Naive thymus-derived CD8-positive, alpha-beta T cell (primary cell): ENCODE measurements at regions not wholly inside any gene's neighbourhood (a gene's known extent, or its start where the extent isn't known, plus 50 kb on each side); places are given as distances from the start of the nearest gene placed in this dataset.

Experiments
- ATAC-seq, 2 donors: fragments of 150-1000 bp; cut with Tn5 transposase in 1 of 2; sonication (Bioruptor Pico), chemical (Tn5 transposase) in 1 of 2; 1 replicate in 1 of 2; 2 replicates in 1 of 2; pipeline ENCODE4 v1.10.0; 2021; ENCODE audit warnings: mild to moderate bottlenecking in 2 of 2, moderate library complexity in 2 of 2
- POLR2A ChIA-PET: fragments of 350-600 bp; sonication (Branson Sonifier 250); formaldehyde crosslinking; loops from one replicate; lab custom pipeline; 2021; ENCODE audit warnings: antibody characterized with exemption; lab: Charles Lee
- DNase-seq, 10 donors: peaks; one replicate each; pipeline versions ENCODE4 v3.0.0 to v3.0.0-alpha.2; 2020 to 2022
- H3K27ac Mint-ChIP-seq, 10 donors: one replicate each; pipeline ENCODE4 v1.8.0; 2020 to 2022; ENCODE audit warnings: mild to moderate bottlenecking in 10 of 10, mixed read lengths in 10 of 10, moderate library complexity in 4 of 10, inconsistent platforms in 1 of 10
- H3K27me3 Mint-ChIP-seq, 5 donors: one replicate each; pipeline ENCODE4 v1.8.0; 2021 to 2022; ENCODE audit warnings: mixed read lengths in 5 of 5
- H3K36me3 Mint-ChIP-seq, 3 donors: one replicate each; pipeline ENCODE4 v1.8.0; 2020 to 2022; ENCODE audit warnings: mixed read lengths in 3 of 3, mild to moderate bottlenecking in 2 of 3, inconsistent platforms in 1 of 3
- H3K4me1 Mint-ChIP-seq, 4 donors: one replicate each; pipeline ENCODE4 v1.8.0; 2021 to 2022; ENCODE audit warnings: mixed read lengths in 4 of 4
- H3K4me3 Mint-ChIP-seq, 10 donors: one replicate each; pipeline ENCODE4 v1.8.0; 2020 to 2022; ENCODE audit warnings: mild to moderate bottlenecking in 10 of 10, mixed read lengths in 10 of 10, moderate library complexity in 6 of 10, inconsistent platforms in 1 of 10
- H3K9me3 Mint-ChIP-seq, 9 donors: one replicate each; pipeline ENCODE4 v1.8.0; 2020 to 2022; ENCODE audit warnings: mixed read lengths in 9 of 9, mild to moderate bottlenecking in 3 of 9, inconsistent platforms in 1 of 9, moderate library complexity in 1 of 9

- POLR2A ChIA-PET, result no interaction called here
- ATAC-seq, result no peak
These were observed 99.2 kb downstream of the IRX1 start for GRCh38 chr5:3694819-3695218.

GRCh38 chr5:3695818-3696217, 100.2 kb downstream of the IRX1 start:
- DNase-seq (no peak), ATAC-seq (no peak)
- Mint-ChIP-seq H3K9me3 (peaks cover 0 to 19% (median 0%) of the 10 kb centered on the region in 9 donors), H3K27ac (no peak overlapping the region), H3K4me3 (no peak overlapping the region), H3K4me1 (no peaks in the 10 kb centered on the region), H3K36me3 (peaks cover 0 to 1% (median 0%) of the 10 kb centered on the region in 3 donors), H3K27me3 (peaks cover 0 to 4% (median 0%) of the 10 kb centered on the region in 5 donors)
- POLR2A ChIA-PET, result no interaction called here

More at GRCh38 chr5:3694819-3695218, 99.2 kb downstream of the IRX1 start:
- DNase-seq, result no peak
- no peaks in the 10 kb centered on the region for H3K4me1 Mint-ChIP-seq
- peaks cover 0 to 8% (median 0%) of the 10 kb centered on the region in 5 donors for H3K27me3 Mint-ChIP-seq
- H3K36me3 Mint-ChIP-seq, result peaks cover 0 to 1% (median 0%) of the 10 kb centered on the region in 3 donors
- H3K4me3 Mint-ChIP-seq, result no peak overlapping the region
- peak overlapping the region in 1 of 10 donors; percentile 40 for H3K27ac Mint-ChIP-seq
- H3K9me3 Mint-ChIP-seq, result peaks cover 0 to 9% (median 0%) of the 10 kb centered on the region in 9 donors

- DNase-seq (no peak), ATAC-seq (no peak)
- POLR2A ChIA-PET, result no interaction called here
- Mint-ChIP-seq H3K36me3 (peaks cover 0 to under 1% (median 0%) of the 10 kb centered on the region in 3 donors), H3K27me3 (no peaks in the 10 kb centered on the region), H3K4me1 (peaks cover 0 to 4% (median 0%) of the 10 kb centered on the region in 4 donors), H3K27ac (no peak overlapping the region), H3K4me3 (no peak overlapping the region), H3K9me3 (peaks cover 0 to 27% (median 0%) of the 10 kb centered on the region in 9 donors)
These were observed 102.8 kb downstream of the IRX1 start for GRCh38 chr5:3698412-3698811.

- H3K27me3 Mint-ChIP-seq, result no peaks in the 10 kb centered on the region
- no peaks in the 10 kb centered on the region for H3K36me3 Mint-ChIP-seq
- H3K4me3 Mint-ChIP-seq, result no peak overlapping the region
- POLR2A ChIA-PET, result no interaction called here
- H3K9me3 Mint-ChIP-seq, result peaks cover 0 to 21% (median 0%) of the 10 kb centered on the region in 9 donors
- peaks cover 0 to 4% (median 0%) of the 10 kb centered on the region in 4 donors for H3K4me1 Mint-ChIP-seq
- DNase-seq, result no peak
- no peak for ATAC-seq
- H3K27ac Mint-ChIP-seq, result no peak overlapping the region
These were observed 106.1 kb downstream of the IRX1 start for GRCh38 chr5:3701694-3702093.

GRCh38 chr5:3704661-3705060, 109.0 kb downstream of the IRX1 start:
- DNase-seq (no peak), ATAC-seq (no peak)
- no peaks in the 10 kb centered on the region for H3K36me3 Mint-ChIP-seq
- POLR2A ChIA-PET, result no interaction called here
- no peak overlapping the region for H3K27ac Mint-ChIP-seq
- H3K4me1 Mint-ChIP-seq, result peaks cover 0 to 4% (median 0%) of the 10 kb centered on the region in 4 donors
- no peak overlapping the region for H3K4me3 Mint-ChIP-seq
- peaks cover 0 to 25% (median 0%) of the 10 kb centered on the region in 9 donors for H3K9me3 Mint-ChIP-seq
- H3K27me3 Mint-ChIP-seq, result peaks cover 0 to 3% (median 0%) of the 10 kb centered on the region in 5 donors

GRCh38 chr5:3709068-3709716, 113.6 kb downstream of the IRX1 start:
- Mint-ChIP-seq H3K36me3 (no peaks in the 10 kb centered on the region), H3K27me3 (peaks cover 0 to 7% (median 4%) of the 10 kb centered on the region in 5 donors), H3K4me1 (no peaks in the 10 kb centered on the region), H3K27ac (no peak overlapping the region), H3K4me3 (no peak overlapping the region), H3K9me3 (peaks cover 0 to 6% (median 2%) of the 10 kb centered on the region in 9 donors)
- ATAC-seq (no peak), DNase-seq (no peak)
- POLR2A ChIA-PET, result no interaction called here

GRCh38 chr5:3709717-3710348, 114.2 kb downstream of the IRX1 start:
- H3K36me3 Mint-ChIP-seq, result no peaks in the 10 kb centered on the region
- DNase-seq (no peak), ATAC-seq (no peak)
- no peak overlapping the region for H3K4me3 Mint-ChIP-seq
- H3K9me3 Mint-ChIP-seq, result peaks cover 0 to 7% (median 2%) of the 10 kb centered on the region in 9 donors
- no peak overlapping the region for H3K27ac Mint-ChIP-seq
- POLR2A ChIA-PET, result no interaction called here
- H3K27me3 Mint-ChIP-seq, result peaks cover 0 to 9% (median 4%) of the 10 kb centered on the region in 5 donors
- H3K4me1 Mint-ChIP-seq, result no peaks in the 10 kb centered on the region

GRCh38 chr5:3715062-3715461, 119.4 kb downstream of the IRX1 start:
- Mint-ChIP-seq H3K27me3 (peaks cover 0 to 10% (median 4%) of the 10 kb centered on the region in 5 donors), H3K9me3 (peaks cover 0 to 22% (median 2%) of the 10 kb centered on the region in 9 donors), H3K36me3 (no peaks in the 10 kb centered on the region), H3K4me1 (no peaks in the 10 kb centered on the region), H3K27ac (no peak overlapping the region), H3K4me3 (no peak overlapping the region)
- POLR2A ChIA-PET, result no interaction called here
- ATAC-seq (no peak), DNase-seq (no peak)

- Mint-ChIP-seq H3K9me3 (peaks cover 0 to 3% (median 0%) of the 10 kb centered on the region in 9 donors), H3K4me3 (no peak overlapping the region), H3K4me1 (peaks cover 0 to under 1% (median 0%) of the 10 kb centered on the region in 4 donors), H3K27me3 (peaks cover 0 to 6% (median 0%) of the 10 kb centered on the region in 5 donors), H3K36me3 (no peaks in the 10 kb centered on the region), H3K27ac (no peak overlapping the region)
- POLR2A ChIA-PET, result no interaction called here
- ATAC-seq (no peak), DNase-seq (no peak)
These were observed 134.0 kb downstream of the IRX1 start for GRCh38 chr5:3729631-3730030.

GRCh38 chr5:3734632-3735031, 139.0 kb downstream of the IRX1 start:
- H3K36me3 Mint-ChIP-seq, result no peaks in the 10 kb centered on the region
- no peak for DNase-seq
- peaks cover 0 to 1% (median 0%) of the 10 kb centered on the region in 4 donors for H3K4me1 Mint-ChIP-seq
- ATAC-seq, result no peak
- H3K27ac Mint-ChIP-seq, result no peak overlapping the region
- H3K27me3 Mint-ChIP-seq, result no peaks in the 10 kb centered on the region
- H3K9me3 Mint-ChIP-seq, result peaks cover 0 to 3% (median 0%) of the 10 kb centered on the region in 9 donors
- H3K4me3 Mint-ChIP-seq, result no peak overlapping the region
- POLR2A ChIA-PET, result no interaction called here

- no peak for DNase-seq
- Mint-ChIP-seq H3K9me3 (peaks cover 0 to 5% (median 0%) of the 10 kb centered on the region in 9 donors), H3K36me3 (no peaks in the 10 kb centered on the region), H3K27me3 (no peaks in the 10 kb centered on the region), H3K4me1 (peaks cover 0 to 1% (median 0%) of the 10 kb centered on the region in 4 donors), H3K4me3 (no peak overlapping the region), H3K27ac (no peak overlapping the region)
- no peak for ATAC-seq
- POLR2A ChIA-PET, result no interaction called here
These were observed 140.8 kb downstream of the IRX1 start for GRCh38 chr5:3736466-3736865.

GRCh38 chr5:3736926-3737325, 141.3 kb downstream of the IRX1 start:
- peaks cover 0 to 1% (median 0%) of the 10 kb centered on the region in 4 donors for H3K4me1 Mint-ChIP-seq
- H3K4me3 Mint-ChIP-seq, result no peak overlapping the region
- POLR2A ChIA-PET, result no interaction called here
- H3K36me3 Mint-ChIP-seq, result no peaks in the 10 kb centered on the region
- ATAC-seq (no peak), DNase-seq (no peak)
- no peaks in the 10 kb centered on the region for H3K27me3 Mint-ChIP-seq
- H3K27ac Mint-ChIP-seq, result no peak overlapping the region
- peaks cover 0 to 5% (median 0%) of the 10 kb centered on the region in 9 donors for H3K9me3 Mint-ChIP-seq

GRCh38 chr5:3738919-3739318, 143.3 kb downstream of the IRX1 start:
- H3K4me3 Mint-ChIP-seq, result no peak overlapping the region
- peaks cover 0 to 5% (median 0%) of the 10 kb centered on the region in 9 donors for H3K9me3 Mint-ChIP-seq
- H3K27me3 Mint-ChIP-seq, result no peaks in the 10 kb centered on the region
- POLR2A ChIA-PET, result no interaction called here
- H3K4me1 Mint-ChIP-seq, result peaks cover 0 to 1% (median 0%) of the 10 kb centered on the region in 4 donors
- ATAC-seq, result no peak
- H3K27ac Mint-ChIP-seq, result no peak overlapping the region
- no peak for DNase-seq
- H3K36me3 Mint-ChIP-seq, result no peaks in the 10 kb centered on the region
